D721Med (cell line): ENCODE measurements at regions not wholly inside any gene's neighbourhood (a gene's known extent, or its start where the extent isn't known, plus 50 kb on each side); places are given as distances from the start of the nearest gene placed in this dataset.

ENCODE experiments used
- DNase-seq: peaks from one replicate; pipeline ENCODE4 v3.0.0; 2011; ENCODE audit warnings: low spot score; ENCODE audit not compliant: insufficient read length
- FAIRE-seq: peaks from 2 replicates; lab custom pipeline; 2011; peaks lifted over from hg19 to GRCh38; lab: Jason Lieb, UNC
- CTCF ChIP-seq: IDR thresholded peaks from 2 replicates; pipeline ENCODE4 v1.5.1; 2012; ENCODE audit warnings: mild to moderate bottlenecking, control low read depth; ENCODE audit not compliant: insufficient read depth; ENCODE audit errors: missing control alignments

GRCh38 chr19:29445246-29445645 lies 80.5 kb upstream of the VSTM2B start:
- DNase-seq, result no peak
- no peak for TF ChIP-seq CTCF
- FAIRE-seq, result no peak

- no peak for TF ChIP-seq CTCF
- FAIRE-seq, result no peak
Observed at GRCh38 chr19:29446361-29446760, 79.4 kb upstream of the VSTM2B start.

DNA sequence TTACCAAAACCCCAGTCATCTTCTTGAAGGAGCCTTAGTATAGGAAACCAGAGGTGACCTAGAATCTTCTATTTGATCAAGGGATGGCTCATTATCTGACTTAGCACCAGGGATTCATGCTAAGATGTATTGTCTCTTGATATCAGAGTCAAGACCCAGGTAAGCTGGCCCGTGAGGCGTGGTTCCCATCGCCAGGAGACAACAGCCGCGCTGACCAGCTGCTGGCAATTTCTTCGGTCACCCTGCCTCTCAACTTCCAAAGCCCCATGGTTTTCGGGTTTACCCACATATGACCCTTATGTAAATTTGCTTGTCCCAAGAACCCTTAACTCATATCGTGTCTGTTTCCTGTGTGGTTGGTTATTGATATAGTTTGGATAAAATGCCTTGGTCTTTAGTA lies 77.7 kb upstream of the VSTM2B start:
- no peak for TF ChIP-seq CTCF
- no peak for FAIRE-seq
- DNase-seq, result no peak

More at GRCh38 chr19:29446361-29446760, 79.4 kb upstream of the VSTM2B start:
- DNase-seq, result no peak

DNA sequence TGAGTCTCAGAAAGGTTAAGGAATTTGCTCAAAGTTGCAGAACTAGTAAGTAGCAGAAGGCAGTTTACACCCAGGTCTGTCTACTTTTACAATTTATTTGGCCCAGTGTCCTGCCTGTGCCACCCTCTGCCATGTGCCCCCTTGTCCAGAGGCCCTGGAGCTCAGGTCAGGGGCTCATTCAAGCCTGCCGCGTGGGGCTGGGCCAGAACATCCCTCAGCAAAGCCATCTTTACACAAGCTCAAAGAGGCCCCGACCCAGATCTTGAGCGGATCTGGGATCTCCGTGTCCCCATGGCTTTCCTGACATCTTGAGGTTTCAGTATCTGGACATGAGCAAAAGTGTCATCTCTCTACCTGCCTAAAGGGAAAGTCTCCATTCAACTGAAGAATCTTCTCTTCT lies 76.4 kb upstream of the VSTM2B start:
- DNase-seq (no peak), FAIRE-seq (no peak)
- TF ChIP-seq CTCF, result no peak

GRCh38 chr19:29450306-29450705 lies 75.5 kb upstream of the VSTM2B start:
- DNase-seq, result no peak
- no peak for FAIRE-seq
- TF ChIP-seq CTCF, result no peak

DNA sequence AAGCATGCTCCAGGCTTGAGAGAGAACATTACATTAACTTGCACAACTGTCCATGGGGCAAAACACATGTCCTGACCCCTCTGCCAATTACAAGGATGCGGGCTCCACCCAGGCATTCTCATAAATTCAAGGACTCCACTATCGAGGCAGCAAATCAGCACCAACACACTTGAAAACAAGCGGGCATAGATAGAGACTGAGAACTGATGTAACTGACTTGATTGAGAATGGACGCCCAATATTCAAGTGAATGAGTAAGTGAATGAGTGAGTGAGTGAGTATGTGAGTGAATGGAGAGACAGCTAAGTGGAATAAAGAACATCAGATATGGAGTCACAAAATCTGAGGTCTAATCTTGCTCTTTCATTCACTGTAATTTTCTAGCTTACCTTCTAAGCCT lies 75.0 kb upstream of the VSTM2B start:
- TF ChIP-seq CTCF, result no peak
- FAIRE-seq (no peak), DNase-seq (no peak)

- FAIRE-seq, result no peak
- TF ChIP-seq CTCF, result no peak
Observed at GRCh38 chr19:29454109-29454508, 71.7 kb upstream of the VSTM2B start.

More at GRCh38 chr19:29454109-29454508, 71.7 kb upstream of the VSTM2B start:
- DNase-seq, result no peak
